ENCODE measurements at regions not wholly inside any gene's neighbourhood (a gene's known extent, or its start where the extent isn't known, plus 50 kb on each side); places are given as distances from the start of the nearest gene placed in this dataset.

GRCh38 chr20:48057739-48058138 lies 272.5 kb upstream of the SULF2 start:
- no peaks in the 10 kb centered on the region for H4K20me1 ChIP-seq
- peaks cover 17 to 39% (median 31%) of the 10 kb centered on the region in 11 experiments for H3K9me3 ChIP-seq (replicated peaks in 1 of 11)
- no peak for TF ChIP-seq Cebpa-rat (IDR thresholded peaks at IDR 0.05)
- no peak overlapping the region for H3K4me3 ChIP-seq
- peaks cover 0 to 5% (median 0%) of the 10 kb centered on the region in 11 experiments; a peak in 1 of 22 replicates for H3K36me3 ChIP-seq
- no peaks in the 10 kb centered on the region for H3K4me1 ChIP-seq
- no peak overlapping the region for H3K9ac ChIP-seq
- no peak overlapping the region for H3K4me2 ChIP-seq
- no peak overlapping the region for H3K27ac ChIP-seq
- H3K27me3 ChIP-seq: no peaks in the 10 kb centered on the region

GRCh38 chr20:48057251-48057650 lies 272.0 kb upstream of the SULF2 start:
- Histone ChIP-seq H3K36me3 (peaks cover 0 to 5% (median 0%) of the 10 kb centered on the region in 11 experiments; a peak in 1 of 22 replicates), H3K4me2 (no peak overlapping the region), H4K20me1 (no peaks in the 10 kb centered on the region), H3K9me3 (replicated peaks in 1 of 11) (peaks cover 17 to 39% (median 28%) of the 10 kb centered on the region in 11 experiments), H3K4me3 (no peak overlapping the region), H3K9ac (no peak overlapping the region), H3K27ac (no peak overlapping the region), H3K4me1 (no peaks in the 10 kb centered on the region), H3K27me3 (no peaks in the 10 kb centered on the region)
- no peak for TF ChIP-seq Cebpa-rat (IDR thresholded peaks at IDR 0.05)

GRCh38 chr20:48056218-48056617 lies 270.9 kb upstream of the SULF2 start:
- peaks cover 17 to 43% (median 28%) of the 10 kb centered on the region in 11 experiments for H3K9me3 ChIP-seq (replicated peaks in 1 of 11)
- H3K9ac ChIP-seq: no peak overlapping the region
- peaks cover 0 to 5% (median 0%) of the 10 kb centered on the region in 11 experiments; a peak in 1 of 22 replicates for H3K36me3 ChIP-seq
- no peak for TF ChIP-seq Cebpa-rat (IDR thresholded peaks at IDR 0.05)
- no peaks in the 10 kb centered on the region for H3K4me1 ChIP-seq
- no peak overlapping the region for H3K4me3 ChIP-seq
- H3K27ac ChIP-seq: no peak overlapping the region
- H3K4me2 ChIP-seq: no peak overlapping the region
- H3K27me3 ChIP-seq: no peaks in the 10 kb centered on the region
- no peaks in the 10 kb centered on the region for H4K20me1 ChIP-seq

GRCh38 chr20:48054051-48054450 lies 268.8 kb upstream of the SULF2 start:
- no peak overlapping the region for H3K4me2 ChIP-seq
- H3K27me3 ChIP-seq: no peaks in the 10 kb centered on the region
- H3K4me1 ChIP-seq: no peaks in the 10 kb centered on the region
- TF ChIP-seq Cebpa-rat (IDR thresholded peaks at IDR 0.05): no peak
- H3K4me3 ChIP-seq: no peak overlapping the region
- H3K36me3 ChIP-seq: peaks cover 0 to 5% (median 0%) of the 10 kb centered on the region in 11 experiments; a peak in 1 of 22 replicates
- peaks cover 14 to 49% (median 20%) of the 10 kb centered on the region in 11 experiments for H3K9me3 ChIP-seq (replicated peaks in 1 of 11)
- no peak overlapping the region for H3K9ac ChIP-seq
- no peaks in the 10 kb centered on the region for H4K20me1 ChIP-seq
- no peak overlapping the region for H3K27ac ChIP-seq

GRCh38 chr20:48052475-48052835 lies 267.2 kb upstream of the SULF2 start:
- H3K4me1 ChIP-seq: no peaks in the 10 kb centered on the region; a peak in 1 of 20 replicates
- H3K9me3 ChIP-seq (replicated peaks in 1 of 11): peaks cover 0 to 33% (median 4%) of the 10 kb centered on the region in 11 experiments; a peak in 13 of 22 replicates
- no peak overlapping the region for H3K9ac ChIP-seq
- H4K20me1 ChIP-seq: no peaks in the 10 kb centered on the region
- H3K36me3 ChIP-seq: no peaks in the 10 kb centered on the region
- H3K27ac ChIP-seq: no peak overlapping the region
- H3K27me3 ChIP-seq: no peaks in the 10 kb centered on the region
- H3K4me2 ChIP-seq: no peak overlapping the region
- TF ChIP-seq Cebpa-rat (IDR thresholded peaks at IDR 0.05): no peak
- H3K4me3 ChIP-seq: no peak overlapping the region

GRCh38 chr20:48051794-48052474 lies 266.7 kb upstream of the SULF2 start:
- H4K20me1 ChIP-seq: no peaks in the 10 kb centered on the region
- H3K9ac ChIP-seq: no peak overlapping the region
- no peak overlapping the region for H3K4me2 ChIP-seq
- TF ChIP-seq Cebpa-rat (IDR thresholded peaks at IDR 0.05): no peak
- H3K9me3 ChIP-seq (replicated peaks in 1 of 11): peaks cover 0 to 27% (median 3%) of the 10 kb centered on the region in 11 experiments; a peak in 10 of 22 replicates
- no peaks in the 10 kb centered on the region for H3K36me3 ChIP-seq
- H3K27ac ChIP-seq: no peak overlapping the region
- H3K27me3 ChIP-seq: no peaks in the 10 kb centered on the region
- no peak overlapping the region for H3K4me3 ChIP-seq
- no peaks in the 10 kb centered on the region; a peak in 1 of 20 replicates for H3K4me1 ChIP-seq

- no peaks in the 10 kb centered on the region for H3K27me3 ChIP-seq
- no peak overlapping the region for H3K4me3 ChIP-seq
- no peak for TF ChIP-seq Cebpa-rat (IDR thresholded peaks at IDR 0.05)
- H4K20me1 ChIP-seq: no peaks in the 10 kb centered on the region
- no peak overlapping the region for H3K9ac ChIP-seq
- no peaks in the 10 kb centered on the region for H3K36me3 ChIP-seq
- H3K27ac ChIP-seq: no peak overlapping the region
- H3K4me2 ChIP-seq: no peak overlapping the region
- H3K4me1 ChIP-seq: no peaks in the 10 kb centered on the region; a peak in 1 of 20 replicates
- peaks cover 0 to 22% (median 0%) of the 10 kb centered on the region in 11 experiments; a peak in 9 of 22 replicates for H3K9me3 ChIP-seq (replicated peaks in 1 of 11)
These were observed 264.4 kb upstream of the SULF2 start for GRCh38 chr20:48049641-48050040.

GRCh38 chr20:48049171-48049570 lies 263.9 kb upstream of the SULF2 start:
- no peaks in the 10 kb centered on the region for H3K36me3 ChIP-seq
- no peak for TF ChIP-seq Cebpa-rat (IDR thresholded peaks at IDR 0.05)
- H3K4me2 ChIP-seq: no peak overlapping the region
- no peak overlapping the region for H3K27ac ChIP-seq
- H3K27me3 ChIP-seq: no peaks in the 10 kb centered on the region
- H3K4me1 ChIP-seq: no peaks in the 10 kb centered on the region; a peak in 1 of 20 replicates
- peaks cover 0 to 18% (median 0%) of the 10 kb centered on the region in 11 experiments; a peak in 8 of 22 replicates for H3K9me3 ChIP-seq (replicated peaks in 1 of 11)
- no peak overlapping the region for H3K9ac ChIP-seq
- no peaks in the 10 kb centered on the region for H4K20me1 ChIP-seq
- H3K4me3 ChIP-seq: no peak overlapping the region

- no peak overlapping the region for H3K4me3 ChIP-seq
- H4K20me1 ChIP-seq: no peaks in the 10 kb centered on the region
- H3K9ac ChIP-seq: no peak overlapping the region
- no peak for TF ChIP-seq Cebpa-rat (IDR thresholded peaks at IDR 0.05)
- no peak overlapping the region for H3K27ac ChIP-seq
- peaks cover 0 to 10% (median 0%) of the 10 kb centered on the region in 10 experiments; a peak in 4 of 20 replicates for H3K4me1 ChIP-seq
- no peaks in the 10 kb centered on the region for H3K36me3 ChIP-seq
- H3K27me3 ChIP-seq: no peaks in the 10 kb centered on the region
- no peak overlapping the region for H3K4me2 ChIP-seq
- H3K9me3 ChIP-seq (replicated peaks in 1 of 11): peaks cover 0 to 18% (median 0%) of the 10 kb centered on the region in 11 experiments; a peak in 8 of 22 replicates
These were observed 262.2 kb upstream of the SULF2 start for GRCh38 chr20:48047447-48047846.

GRCh38 chr20:48042628-48043027 lies 257.3 kb upstream of the SULF2 start:
- no peak overlapping the region for H3K9ac ChIP-seq
- H3K36me3 ChIP-seq: no peaks in the 10 kb centered on the region
- TF ChIP-seq Cebpa-rat (IDR thresholded peaks at IDR 0.05): no peak

More at GRCh38 chr20:48042628-48043027, 257.3 kb upstream of the SULF2 start:
- H3K4me1 ChIP-seq: peaks cover 7 to 15% (median 14%) of the 10 kb centered on the region in 10 experiments; a peak in 18 of 20 replicates
- H3K27ac ChIP-seq: no peak overlapping the region
- no peaks in the 10 kb centered on the region for H4K20me1 ChIP-seq
- no peaks in the 10 kb centered on the region for H3K27me3 ChIP-seq
- H3K9me3 ChIP-seq (replicated peaks in 1 of 11): peaks cover 0 to 9% (median 0%) of the 10 kb centered on the region in 11 experiments; a peak in 3 of 22 replicates
- no peak overlapping the region for H3K4me2 ChIP-seq
- no peak overlapping the region for H3K4me3 ChIP-seq

All from BLaER1 treated with 17β-estradiol and CSF1 and Interleukin-3, amounts not matched to agents 10 nM and 100 nM (cell line).